Dermis microvascular lymphatic vessel endothelial cell (primary cell): ENCODE measurements at regions not wholly inside any gene's neighbourhood (a gene's known extent, or its start where the extent isn't known, plus 50 kb on each side); places are given as distances from the start of the nearest gene placed in this dataset.

Experiments
- DNase-seq, 2 donors: peaks; one replicate each; pipeline versions ENCODE4 v3.0.0 to v3.0.0-alpha.2; 2010; ENCODE audit warnings: low read depth in 2 of 2

DNA sequence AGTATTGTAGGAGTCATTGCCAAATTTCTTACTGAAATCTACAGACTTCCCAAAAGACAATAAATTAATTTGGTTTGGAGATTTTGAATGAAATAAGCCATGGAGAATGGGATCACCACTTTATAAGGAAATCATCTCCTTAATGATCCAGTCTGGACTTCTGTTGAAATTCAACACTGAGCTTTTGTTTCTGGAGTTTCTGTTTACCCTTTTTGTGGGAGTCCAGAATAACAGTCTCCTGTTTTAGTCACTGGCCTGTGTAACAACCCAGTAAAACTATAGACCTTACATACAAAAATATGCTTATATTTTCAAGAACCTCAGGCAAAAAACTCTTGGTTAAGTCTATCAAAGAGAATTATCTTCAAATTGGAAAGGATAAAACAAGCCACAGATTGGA, 321.7 kb upstream of the PLET1 start:
- DNase-seq, result no peak

DNA sequence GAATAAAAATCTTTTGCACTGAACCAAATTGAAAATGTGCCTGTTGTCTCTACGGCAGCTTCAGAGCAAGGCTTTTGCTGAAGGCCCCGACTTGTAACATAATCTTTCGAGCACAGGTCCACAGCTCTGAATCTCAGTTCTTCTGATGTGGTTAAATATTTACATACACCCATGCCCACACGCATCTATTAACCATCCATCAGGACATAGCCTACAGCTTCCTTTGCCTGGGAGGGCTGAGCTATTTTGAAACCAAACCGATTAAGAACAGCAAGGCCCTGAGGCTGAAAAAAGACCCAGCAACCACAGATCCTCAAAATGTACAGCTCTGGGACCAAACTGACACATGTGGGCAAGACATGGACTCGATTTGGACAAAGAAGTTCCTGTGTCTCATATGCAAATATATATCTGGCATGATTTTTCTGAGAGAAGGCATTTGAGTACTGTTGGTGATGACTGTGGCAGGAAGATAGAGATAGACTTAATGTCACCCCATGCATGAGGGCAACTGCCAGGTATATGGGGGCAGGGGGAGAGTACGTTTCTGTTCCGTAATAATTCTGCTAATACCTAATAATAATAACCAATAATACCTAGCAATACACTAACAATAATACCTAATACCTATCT, 322.7 kb upstream of the PLET1 start:
- DNase-seq, result no peak

DNA sequence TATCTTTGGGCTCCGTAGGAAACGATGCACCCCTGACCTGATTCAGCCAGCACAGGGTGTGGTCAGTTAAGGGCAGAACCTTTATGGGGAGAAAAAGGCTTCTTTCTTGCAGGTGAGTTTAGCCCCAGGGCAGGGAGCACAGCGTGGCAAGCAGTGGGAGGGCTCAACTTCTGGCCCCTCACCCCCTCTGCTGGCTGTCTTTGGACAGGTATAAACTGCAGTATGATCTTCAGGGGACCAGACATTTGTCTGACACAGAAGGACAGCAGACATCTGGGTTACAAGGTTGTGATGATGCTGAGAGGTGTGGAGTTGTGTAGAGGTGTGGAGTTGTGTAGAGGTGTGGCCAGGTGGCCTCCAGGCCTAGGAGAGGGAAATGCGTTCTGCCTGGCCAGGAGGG, 324.0 kb upstream of the PLET1 start:
- no peak for DNase-seq

DNA sequence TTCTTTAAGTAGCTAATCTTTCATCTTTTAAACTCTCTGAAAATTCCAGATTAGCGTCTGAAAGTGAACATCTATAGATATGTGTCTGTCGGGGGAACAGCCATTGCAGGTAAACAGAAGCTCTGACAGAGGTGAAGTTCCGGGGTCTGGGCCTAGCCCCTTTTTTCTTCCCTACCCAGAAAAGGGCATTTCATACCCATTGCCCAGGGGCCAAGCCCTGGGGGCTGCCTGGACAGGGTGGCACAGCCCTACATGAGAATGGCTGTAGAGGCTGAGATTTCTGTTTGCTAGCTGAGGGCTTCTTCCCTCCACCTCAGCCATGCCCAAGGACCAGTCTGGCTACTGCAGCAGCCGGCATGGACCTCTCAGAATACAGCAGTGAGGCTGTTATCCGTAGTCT, 327.0 kb upstream of the PLET1 start:
- DNase-seq, result no peak

DNA sequence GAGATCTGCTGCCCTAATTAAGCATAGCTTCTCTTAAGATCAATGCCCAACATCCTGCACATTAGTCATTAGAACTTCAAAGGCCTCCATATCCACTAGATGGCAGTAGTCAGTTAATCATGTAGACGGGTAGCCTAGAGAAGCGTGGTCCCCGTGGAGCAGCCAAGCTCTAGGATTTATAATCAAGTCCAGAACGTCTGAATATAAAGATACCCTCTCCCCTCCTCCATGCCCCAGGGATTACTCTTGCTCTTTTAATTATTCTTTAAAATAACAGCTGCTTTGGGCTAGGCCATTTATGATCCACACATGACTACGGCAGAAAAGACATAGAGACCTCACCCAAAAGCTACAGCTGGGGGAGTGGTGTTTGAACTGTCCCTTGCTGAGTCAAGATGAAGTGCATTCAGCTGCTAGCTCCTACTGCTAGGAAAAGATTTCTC, 327.6 kb upstream of the PLET1 start:
- DNase-seq, result peak; percentile 83 to 87

DNA sequence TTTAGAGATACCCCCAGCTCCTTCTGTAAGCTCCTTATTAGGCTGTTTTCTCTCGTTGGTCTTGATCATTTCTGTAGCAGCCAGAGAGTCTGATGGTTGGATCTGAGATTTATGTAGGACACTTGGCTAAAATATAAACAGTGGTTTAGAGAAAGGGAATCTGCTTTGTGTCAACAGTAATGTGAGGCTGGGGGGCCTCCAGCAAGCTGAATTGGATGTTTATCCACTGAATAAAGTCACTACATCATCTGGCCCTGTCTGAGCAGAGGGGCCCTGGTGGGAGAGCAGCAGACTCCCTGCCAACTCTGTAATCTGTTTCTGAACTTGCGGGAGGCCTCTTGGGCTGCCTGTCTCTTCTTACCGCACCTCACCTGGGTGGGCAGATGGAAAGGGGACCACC, 328.5 kb upstream of the PLET1 start:
- no peak for DNase-seq

DNA sequence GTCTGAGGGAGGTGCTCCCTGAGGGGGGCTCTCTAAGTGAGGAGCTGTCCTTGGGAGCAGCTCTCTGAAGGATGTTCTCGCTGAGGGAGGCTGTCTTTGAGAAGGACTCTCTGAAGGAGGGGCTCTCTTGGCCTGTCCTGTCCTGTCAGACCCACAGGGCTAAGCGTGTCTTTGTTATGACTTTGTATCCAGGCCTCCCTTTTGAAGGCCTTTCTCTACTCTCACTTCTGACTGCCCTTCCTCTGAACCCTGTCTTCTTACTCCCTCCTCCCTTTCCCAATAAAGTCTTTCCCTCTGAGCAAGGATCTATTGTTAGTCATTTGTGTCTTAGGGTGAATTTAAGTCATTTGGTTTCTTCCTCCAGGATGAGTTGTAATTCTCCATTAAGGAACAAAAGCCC, 330.1 kb upstream of the PLET1 start:
- DNase-seq, result no peak

DNA sequence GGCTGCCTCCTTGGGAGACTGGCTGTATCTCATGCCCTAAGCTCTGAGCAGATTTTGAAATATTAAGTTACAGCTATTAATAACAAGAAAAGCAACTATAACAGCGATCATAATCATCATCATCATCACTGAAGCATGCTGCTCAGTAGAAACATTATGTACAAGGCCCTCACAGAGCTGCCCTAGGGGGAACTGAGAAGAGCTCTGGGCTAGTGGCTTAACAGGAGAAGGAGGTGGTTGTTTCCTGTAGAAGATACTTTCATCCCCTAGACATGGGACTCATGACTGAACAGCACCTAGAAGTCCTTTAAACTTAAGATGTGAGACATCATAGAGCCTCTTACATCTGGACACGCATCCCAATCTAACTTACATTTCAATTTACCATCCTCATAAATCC, 332.8 kb upstream of the PLET1 start:
- no peak for DNase-seq

DNA sequence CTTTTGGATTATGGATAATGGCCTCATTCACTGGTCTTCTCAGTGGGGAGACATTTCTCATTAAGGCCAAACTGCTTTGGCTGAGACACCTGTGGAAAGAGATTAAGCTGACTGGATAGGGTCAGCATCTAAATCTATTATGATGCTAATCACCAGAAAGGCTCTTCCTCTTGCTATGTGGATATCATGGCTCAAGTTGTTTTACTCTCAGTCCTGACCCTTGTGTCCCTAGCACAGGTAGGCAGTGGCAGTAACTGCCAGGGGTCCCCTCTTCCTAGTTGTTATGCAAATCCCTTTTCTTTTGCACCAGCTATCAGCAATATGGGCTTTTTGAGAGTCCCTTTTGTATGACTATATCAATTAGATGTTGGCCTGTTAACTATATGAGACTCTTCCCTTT, 335.7 kb upstream of the PLET1 start:
- DNase-seq, result no peak

DNA sequence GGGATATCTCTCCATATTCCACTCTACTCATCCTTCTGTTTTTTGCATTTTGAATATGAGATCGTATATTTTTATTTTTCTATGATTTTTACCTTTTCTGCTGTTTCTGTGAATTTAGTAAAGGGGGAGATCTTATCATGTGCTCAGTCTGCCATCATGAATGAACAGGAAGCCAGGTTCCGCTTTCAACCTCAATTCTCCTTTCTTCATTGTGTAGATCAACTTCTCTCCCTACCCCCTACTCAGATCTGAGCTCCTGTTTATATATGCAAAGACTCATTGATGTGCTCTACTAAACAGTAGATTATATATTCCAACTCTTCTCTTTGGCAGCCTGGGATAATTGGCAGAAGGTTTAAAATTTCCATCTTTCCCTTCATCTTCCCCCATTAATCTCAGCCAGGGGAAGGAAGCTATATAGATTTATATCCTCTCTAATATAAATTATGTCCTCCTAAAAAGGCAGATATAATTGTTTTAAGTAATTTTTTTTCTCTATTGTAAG, 336.7 kb upstream of the PLET1 start:
- no peak for DNase-seq

DNA sequence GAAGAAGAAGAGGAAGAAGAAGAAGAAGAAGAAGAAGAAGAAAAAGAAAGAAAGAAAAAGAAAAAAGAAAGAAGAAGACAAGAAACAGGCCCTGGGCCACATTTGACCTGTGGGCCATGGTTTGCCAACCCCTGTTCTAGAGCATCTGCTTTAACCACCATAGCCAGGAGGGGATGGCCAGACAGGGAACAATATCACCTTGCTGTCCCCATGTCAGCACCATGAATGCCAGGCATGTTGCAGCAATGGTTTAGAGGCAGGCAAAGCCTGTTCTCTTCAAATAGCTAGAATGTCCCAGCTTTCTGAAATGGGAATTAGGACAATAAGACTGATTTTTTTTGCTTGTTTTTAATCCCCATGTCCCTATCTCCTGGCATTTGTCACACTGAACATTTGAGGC, 338.6 kb upstream of the PLET1 start:
- DNase-seq, result no peak

DNA sequence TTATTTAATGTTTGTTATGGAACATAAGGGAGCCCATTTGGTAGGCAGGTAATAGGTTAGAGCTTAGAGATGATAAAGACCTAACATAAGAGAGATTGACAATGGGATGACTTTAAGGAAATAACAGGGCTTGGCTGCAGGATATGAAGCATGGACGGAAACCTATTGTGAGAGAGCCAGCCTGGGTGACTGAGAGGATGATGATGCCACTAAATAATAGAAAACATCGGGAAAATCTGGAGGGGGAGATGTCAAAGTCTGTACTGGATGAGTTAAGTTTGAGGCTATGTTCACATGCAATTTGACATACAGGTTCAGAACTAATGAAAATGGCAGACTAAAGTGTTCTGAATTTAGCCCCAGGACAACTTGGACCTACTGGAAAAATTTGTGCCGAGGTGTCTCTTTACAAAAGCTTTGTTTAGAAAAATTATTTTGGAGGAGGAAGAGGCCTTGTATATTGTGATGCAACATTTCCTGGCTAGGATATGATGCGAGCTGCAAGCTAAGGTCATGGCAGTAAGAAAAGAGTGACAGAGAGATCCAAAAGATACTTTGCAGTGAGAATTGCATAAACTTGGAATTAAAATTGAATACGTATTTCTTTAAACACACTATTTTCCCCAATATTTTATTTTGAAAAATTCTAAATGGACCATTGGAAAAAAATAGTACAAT, 339.3 kb upstream of the PLET1 start:
- peak; percentile 36 to 68 for DNase-seq

DNA sequence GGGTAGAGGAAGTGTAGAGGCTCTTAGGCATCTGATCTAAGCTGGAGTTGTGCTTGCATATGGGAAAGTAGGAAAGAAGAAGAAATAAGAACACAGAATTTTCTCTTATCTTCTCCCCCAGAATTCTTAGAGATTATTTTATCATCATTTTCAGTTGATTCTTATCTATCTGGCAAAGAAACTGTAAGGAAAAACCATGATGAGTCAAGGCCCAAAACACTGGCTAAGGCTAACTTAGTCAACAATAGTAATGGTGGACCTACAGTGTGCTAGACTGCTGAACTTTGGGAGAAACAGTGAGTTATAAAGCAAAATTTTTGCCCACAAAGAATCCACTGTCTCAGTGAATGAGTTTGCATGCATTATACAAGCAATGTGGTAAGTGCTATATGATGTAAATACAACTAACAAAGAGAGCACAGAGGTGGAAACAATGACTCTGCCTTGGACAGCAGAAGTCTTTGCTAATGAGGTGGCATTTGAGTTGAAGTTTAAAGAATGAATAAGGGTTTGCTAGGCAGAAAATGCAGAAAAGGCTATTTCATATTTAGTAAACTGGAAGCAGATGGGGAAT, 344.5 kb upstream of the PLET1 start:
- DNase-seq, result no peak

DNA sequence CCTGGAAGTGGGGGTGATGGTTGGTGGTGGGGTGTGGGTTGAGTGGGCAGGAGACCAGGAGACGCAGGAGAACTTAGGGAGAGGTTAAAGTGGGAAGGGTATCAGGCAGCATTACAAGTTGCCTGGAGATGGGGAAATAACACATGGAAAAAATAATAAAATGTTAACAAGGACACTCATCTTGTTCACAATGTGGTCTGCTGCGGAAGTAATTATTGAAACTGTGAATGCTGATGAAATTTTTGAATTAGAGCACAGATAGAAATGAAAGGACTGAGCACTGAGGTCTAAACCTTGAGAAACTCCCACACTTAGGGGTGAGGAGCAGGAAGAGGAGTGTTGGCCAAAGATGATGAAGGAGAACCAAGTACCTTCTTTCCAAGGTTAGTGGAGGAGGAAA, 346.0 kb upstream of the PLET1 start:
- DNase-seq, result no peak

DNA sequence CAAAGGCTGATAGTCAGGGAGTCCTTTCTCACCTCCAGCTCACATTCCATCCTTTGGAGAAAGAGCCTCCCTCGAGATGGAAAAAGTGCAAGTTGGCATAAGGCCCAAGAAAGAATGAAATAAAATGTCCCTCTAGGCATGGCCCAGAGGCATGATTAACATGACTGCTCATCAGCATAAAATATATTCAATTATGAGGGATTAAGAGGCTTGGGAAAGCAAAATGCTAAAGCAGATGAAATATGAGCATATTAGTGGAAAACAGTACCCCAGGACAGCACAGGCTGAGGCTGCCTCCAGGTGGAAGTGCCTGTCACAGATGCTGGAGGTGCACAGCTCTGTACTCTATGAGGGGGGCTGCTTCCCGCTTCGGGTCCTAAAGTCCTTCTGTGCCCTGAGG, 347.8 kb upstream of the PLET1 start:
- no peak for DNase-seq

DNA sequence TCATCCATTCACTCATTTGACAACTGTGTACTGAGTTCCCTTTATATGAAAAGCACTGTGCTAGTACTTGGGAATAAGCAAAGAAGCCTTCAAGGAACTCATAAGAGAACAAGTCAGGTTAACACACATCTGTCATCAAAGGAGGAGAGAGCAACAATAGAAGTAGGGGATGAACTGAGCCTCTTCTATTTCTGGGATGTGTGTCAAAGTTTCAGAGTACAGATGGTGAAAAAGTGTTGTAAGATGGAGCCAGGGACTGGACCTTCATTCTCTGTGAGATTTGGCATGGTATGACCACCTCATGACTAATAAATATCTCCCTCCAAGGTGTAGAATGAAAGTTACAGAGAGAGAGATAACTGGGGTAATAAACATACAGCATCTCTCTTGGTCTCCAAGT, 349.8 kb upstream of the PLET1 start:
- DNase-seq, result no peak

DNA sequence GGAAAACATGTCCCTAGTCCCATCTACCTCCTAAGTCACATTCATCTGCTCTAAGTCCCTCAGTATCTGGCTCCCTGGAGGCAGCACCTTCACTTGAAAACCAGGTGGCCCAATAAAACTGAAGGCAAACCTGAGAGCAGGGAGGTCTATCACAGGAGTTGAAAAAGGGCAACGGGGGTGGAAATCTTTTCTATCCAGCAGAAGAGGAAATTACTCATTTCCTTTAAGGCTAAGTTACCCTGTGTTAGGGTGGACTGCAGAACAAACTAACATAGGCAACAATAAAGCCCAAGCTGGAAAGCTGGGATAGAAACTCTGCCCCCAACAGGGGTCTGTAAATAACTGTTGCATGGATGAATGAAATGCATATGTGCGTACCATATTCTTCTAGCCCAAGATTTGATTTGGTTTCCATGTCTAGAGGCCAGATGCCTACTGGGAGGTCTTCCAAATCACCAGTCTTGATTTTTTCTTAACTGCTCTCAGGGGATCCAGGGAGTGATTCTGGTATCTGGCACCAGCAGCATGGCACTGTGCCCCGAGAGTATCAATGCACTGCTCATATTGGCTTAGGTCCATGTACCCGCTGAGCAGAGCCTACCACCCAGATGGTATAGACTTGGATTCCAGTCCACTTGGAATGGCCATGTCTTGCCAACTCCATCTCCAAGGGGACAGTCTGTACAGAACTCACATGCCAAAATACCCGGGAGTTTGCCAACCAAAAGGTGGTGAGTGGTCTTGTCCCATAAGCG, 350.0 kb upstream of the NCAM1 start:
- peak; percentile 61 to 79 for DNase-seq

DNA sequence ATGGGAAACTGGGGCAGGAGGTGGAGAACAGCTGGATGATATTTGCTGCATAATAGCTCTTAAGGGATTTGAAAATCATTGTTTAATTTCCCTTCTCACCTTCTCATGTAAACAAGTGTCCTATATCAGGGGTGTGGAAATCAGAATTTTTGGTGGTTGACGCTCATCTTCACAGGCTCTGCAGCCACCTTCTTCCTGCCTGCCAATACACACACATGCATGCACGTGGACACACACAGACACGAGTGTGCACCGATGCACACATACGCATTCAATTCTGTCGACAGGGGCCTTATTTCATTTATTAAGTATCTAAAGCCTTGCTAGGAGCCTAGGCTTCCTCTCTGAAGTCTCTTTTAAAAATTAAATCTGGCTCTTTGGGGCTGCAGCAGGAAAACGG, 349.4 kb upstream of the NCAM1 start:
- no peak for DNase-seq

DNA sequence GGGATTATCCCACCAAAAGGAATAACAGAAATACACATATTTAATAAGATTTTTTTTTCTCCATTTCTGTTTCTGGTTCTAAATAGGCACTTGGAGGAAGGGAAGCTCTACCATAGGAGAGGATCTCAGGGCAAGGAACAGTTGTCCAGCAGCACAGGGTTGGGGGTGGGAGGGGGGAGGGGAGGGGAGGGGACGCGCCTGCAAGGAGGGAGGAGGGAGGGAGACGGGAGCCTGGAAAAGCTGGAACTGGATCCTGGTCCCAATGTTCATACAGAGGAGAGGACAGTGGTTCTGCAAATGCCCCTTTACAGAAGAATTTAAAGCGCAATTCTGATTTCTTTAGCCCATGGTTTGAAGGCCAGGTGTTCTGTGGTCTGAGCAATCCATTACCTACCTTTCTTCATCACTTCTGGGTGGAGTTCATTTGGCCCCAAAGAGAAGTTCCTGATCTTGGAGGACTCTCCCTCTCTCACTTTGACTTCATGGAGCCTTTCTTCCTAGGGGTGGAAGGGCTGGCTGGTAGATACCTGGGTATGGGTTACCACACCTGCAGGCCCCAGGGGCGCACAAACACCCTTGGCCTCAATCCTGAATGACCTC, 348.9 kb upstream of the NCAM1 start:
- DNase-seq, result no peak

DNA sequence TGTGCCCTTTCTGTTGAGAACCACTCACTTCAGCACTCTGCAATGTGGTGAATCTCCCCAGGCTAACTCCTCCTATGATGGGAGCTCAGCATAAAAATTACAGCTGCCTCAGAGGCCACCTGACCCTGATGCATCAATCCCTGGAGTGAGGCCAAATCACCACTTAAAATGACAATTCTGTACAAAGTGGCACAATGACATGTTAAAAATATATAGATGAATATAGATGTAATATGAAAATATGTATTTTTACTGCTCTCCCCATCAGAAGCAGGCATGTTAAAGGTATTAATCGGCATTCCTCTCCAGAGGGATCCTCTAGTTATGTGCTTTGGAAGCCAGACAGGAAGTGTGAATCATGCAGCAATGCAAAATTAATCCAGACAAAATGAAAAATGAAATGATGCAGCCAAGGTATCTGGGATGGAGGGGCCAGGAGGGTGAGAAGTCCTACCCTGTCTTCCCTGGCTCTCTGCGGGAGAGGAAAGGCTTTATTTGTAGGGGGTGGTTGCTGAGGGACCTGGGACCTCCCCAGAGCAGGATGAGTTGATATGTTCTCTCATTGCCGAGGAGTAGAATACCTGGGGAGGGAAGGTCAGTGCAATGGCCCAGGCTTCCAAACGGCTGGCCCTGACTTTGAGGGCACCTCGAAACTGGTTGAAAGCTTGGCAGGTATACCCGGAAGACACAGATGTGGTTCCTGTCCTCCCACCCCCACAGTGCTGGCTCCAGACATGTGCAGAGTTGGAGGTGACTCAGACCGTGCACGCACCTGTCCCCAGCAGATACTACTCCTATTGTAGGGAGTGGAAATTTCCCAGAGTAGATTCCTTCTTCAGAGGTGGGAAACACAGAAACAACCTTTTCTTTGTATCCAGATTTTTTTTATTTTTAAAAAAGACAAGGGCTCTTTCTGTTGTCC, 347.9 kb upstream of the NCAM1 start:
- DNase-seq, result peak; percentile 75 to 82

DNA sequence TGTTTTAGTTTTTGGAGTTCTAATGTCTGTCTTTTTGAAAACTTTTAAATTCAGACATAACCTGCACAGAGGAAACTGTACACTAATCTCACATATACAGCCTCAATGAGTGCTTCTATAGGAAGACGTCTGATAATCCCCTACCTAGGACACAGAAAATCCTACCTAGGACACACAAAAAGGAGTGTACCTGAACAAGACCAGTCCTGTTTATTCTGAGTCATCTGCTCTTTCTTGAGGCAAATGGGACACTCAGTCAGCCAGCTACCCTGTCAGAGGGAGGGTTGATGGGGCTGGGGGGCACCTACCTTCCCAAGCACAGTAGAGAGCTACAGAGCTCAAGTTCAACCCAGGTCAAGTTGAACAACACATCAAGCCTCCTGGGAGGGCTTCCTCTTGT, 346.6 kb upstream of the NCAM1 start:
- no peak for DNase-seq
